ENCODE measurements at regions not wholly inside any gene's neighbourhood (a gene's known extent, or its start where the extent isn't known, plus 50 kb on each side); places are given as distances from the start of the nearest gene placed in this dataset.

GRCh38 chr1:47685763-47686066, 247.9 kb downstream of the FOXD2 start:
- no peak for TF ChIP-seq CTCF (IDR thresholded peaks at IDR 0.05)
- no peak for TF ChIP-seq POLR2A (IDR thresholded peaks at IDR 0.05)
- TF ChIP-seq EP300 (IDR thresholded peaks at IDR 0.05), result no peak

Data from suprapubic skin (tissue), 3 donors.